ENCODE measurements at regions not wholly inside any gene's neighbourhood (a gene's known extent, or its start where the extent isn't known, plus 50 kb on each side); places are given as distances from the start of the nearest gene placed in this dataset.

GRCh38 chr4:22029803-22030202 lies 81.2 kb upstream of the KCNIP4 start:
- DNase-seq (ENCODE audit: low read depth in 2 of 2), result no peak

- DNase-seq (ENCODE audit: low read depth in 2 of 2), result no peak
These were observed 72.5 kb upstream of the KCNIP4 start for GRCh38 chr4:22021106-22021505.

- DNase-seq (ENCODE audit: low read depth in 2 of 2), result no peak
These were observed 71.6 kb upstream of the KCNIP4 start for GRCh38 chr4:22020129-22020528.

GRCh38 chr4:22019676-22020075 lies 71.1 kb upstream of the KCNIP4 start:
- no peak for DNase-seq (ENCODE audit: low read depth in 2 of 2)

GRCh38 chr4:22014222-22014741 lies 65.7 kb upstream of the KCNIP4 start:
- DNase-seq (ENCODE audit: low read depth in 2 of 2), result no peak

- DNase-seq (ENCODE audit: low read depth in 2 of 2), result no peak
These were observed 55.3 kb upstream of the KCNIP4 start for GRCh38 chr4:22003878-22004277.

All from fibroblast of skin of left biceps (primary cell).